HT1080 (cell line): ENCODE measurements at regions not wholly inside any gene's neighbourhood (a gene's known extent, or its start where the extent isn't known, plus 50 kb on each side); places are given as distances from the start of the nearest gene placed in this dataset.

Experiments
- DNase-seq: peaks from one replicate; pipeline ENCODE4 v3.0.0-alpha.2; 2015; ENCODE audit warnings: low read depth

- DNase-seq, result no peak
These were observed 254.7 kb downstream of the ATG4C start for GRCh38 chr1:63038586-63038985.

DNA sequence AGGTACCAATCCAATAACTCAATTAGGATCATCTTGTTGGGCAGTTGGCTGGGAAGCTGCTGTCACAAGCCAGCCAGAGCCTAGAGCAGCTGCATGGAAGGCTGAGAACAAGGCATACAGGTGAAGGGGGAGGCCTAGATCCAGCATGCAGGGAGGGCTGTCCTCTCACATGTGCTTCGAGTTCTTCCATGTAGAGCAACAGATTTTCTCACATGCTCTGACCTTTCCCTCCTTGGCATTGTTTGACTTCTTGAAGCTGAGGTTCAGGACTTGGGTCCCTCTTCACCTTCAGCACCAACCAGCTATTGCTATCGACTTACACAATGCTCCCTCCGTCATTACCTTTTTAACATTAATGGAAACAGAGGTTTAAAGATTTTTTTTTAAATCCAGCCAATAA lies 257.7 kb downstream of the ATG4C start:
- DNase-seq, result no peak

GRCh38 chr1:63042278-63042677 lies 258.3 kb downstream of the ATG4C start:
- no peak for DNase-seq

DNA sequence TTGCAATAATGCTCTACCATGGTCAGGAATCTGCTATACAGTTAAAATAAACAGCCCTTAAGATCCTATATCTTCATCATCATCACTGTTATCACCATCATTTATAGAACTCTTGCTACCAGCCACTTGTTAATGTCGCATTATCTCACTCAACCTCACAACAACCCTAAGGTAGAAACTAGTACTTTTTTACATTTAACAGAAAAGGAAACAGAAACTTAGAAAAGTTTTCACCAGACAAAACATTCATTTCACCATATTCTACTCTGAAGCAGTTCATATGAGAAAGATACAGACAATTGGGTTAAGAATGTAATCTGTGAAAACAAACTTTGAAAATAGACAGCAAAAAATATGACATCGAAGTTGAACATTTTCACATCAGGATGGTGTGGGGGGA lies 262.6 kb downstream of the ATG4C start:
- no peak for DNase-seq

- no peak for DNase-seq
These were observed 265.2 kb downstream of the ATG4C start for GRCh38 chr1:63049135-63049534.

GRCh38 chr1:63051356-63051755 lies 267.4 kb downstream of the ATG4C start:
- DNase-seq, result no peak

- DNase-seq, result no peak
These were observed 268.0 kb downstream of the ATG4C start for GRCh38 chr1:63051886-63052285.

DNA sequence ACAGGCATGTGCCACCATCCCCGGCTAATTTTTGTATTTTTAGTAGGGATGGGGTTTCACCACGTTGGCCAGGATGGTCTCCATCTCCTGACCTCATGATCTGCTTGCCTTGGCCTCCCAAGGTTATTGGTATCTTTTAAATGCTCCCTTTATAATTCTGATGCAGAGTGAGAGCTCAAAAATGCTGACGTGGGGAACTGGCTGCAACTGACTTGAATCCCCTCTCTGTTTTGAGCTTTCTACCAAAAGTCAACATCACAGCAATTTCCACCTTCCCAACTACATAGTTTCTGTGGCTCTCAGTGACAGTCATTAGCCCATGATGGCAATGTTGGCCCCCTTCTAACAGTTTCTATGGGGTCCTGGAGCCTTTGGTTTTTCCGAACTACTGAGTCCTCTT lies 268.2 kb upstream of the FOXD3 start:
- no peak for DNase-seq

DNA sequence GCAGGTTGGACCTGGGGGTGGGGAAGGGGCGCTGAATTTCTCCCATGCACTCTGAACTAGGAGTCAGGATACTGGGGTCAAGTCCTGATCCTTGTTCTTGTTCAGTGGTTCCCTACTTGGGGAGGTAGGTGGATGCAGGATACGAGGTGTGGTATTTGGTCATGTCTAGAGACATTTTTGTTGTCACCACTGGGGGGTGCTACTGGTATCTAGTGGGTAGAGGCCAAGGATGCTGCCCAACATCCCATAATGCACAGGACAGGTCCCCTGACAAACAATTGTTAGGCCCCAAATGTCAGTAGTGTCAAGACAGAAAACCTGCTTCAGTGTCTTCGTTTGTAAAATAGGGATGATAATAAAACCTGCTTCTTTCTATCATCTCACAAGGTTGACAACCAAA lies 259.0 kb upstream of the FOXD3 start:
- no peak for DNase-seq

DNA sequence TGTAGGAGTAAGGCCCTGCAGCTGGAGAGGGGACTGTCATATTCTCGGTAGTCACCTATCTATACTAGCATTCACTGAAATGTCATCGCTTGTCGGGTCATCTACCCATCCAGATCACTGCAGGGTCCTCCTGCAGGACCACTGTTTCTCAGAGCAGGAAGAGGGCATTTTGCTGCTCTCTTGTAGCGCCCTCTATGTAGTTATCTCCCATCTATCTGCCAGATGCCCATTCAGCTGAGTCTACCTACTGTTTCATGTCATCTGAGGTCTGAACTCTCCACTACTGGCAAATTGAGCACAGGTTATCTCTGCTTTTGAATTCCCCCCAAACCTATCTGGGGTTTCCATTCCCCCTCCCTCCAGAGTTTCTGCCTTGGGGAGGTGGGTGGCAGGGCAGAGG lies 258.2 kb upstream of the FOXD3 start:
- no peak for DNase-seq

GRCh38 chr1:63068626-63069025 lies 253.7 kb upstream of the FOXD3 start:
- DNase-seq, result peak; percentile 65

- no peak for DNase-seq
These were observed 253.2 kb upstream of the FOXD3 start for GRCh38 chr1:63069214-63069613.

GRCh38 chr1:63073309-63074306 lies 248.8 kb upstream of the FOXD3 start:
- no peak for DNase-seq

DNA sequence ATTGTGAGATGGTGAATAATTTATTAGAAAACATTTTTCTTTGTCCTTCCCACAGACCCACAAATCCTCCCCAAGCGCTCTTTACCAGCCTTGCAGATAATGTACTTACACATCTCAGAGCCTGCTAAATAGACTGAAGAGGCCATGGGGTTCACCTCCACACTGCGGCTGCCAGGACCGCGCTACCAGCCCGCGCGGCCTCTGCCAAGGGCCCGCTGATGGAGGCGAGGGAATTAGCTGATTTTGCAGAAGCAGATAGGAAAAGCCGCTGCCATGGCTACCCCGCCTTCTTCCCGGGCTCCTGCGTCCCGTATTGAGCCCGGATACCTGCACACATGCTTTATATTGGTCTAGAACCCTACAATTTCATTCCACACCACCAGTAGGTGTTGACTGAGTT lies 248.0 kb upstream of the FOXD3 start:
- DNase-seq, result no peak

DNA sequence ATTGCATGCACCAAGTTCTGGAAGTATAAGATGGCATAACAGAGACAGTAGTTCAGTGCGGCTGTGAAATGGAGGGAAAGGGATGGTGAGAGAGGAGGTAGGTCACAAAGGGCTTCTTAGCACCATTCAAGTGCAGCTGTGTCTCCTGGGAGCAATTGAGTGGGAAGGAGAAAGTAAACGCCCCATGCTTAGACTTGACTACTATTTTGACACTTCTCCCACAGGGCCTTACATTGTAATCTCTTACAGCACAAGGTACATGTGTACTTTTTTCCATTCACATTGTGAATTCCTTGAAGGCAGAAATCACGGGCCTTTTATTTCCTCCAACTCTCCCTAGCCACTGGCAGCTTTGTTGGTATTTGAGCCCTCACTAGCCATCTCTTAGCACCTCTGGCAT lies 239.6 kb upstream of the FOXD3 start:
- no peak for DNase-seq

DNA sequence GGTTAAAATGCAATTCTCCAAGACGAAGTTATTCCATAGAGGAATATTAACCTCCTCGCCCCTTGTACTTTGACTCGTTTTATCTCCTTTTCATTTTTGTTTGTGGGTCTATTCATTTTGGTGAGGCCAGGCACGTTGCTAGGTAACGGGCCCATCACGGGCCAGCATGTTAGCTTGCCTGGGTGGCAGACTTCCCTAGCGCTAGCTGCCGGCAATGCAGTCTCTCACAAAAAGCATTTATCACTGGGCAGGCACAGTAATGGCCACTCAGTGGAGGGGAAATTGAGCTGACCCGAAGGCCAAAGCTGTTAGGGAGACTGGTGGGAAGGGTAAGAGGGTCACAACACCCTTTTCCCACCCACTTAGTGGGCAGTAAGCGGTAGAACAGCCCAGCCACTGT lies 234.4 kb upstream of the FOXD3 start:
- DNase-seq, result no peak

DNA sequence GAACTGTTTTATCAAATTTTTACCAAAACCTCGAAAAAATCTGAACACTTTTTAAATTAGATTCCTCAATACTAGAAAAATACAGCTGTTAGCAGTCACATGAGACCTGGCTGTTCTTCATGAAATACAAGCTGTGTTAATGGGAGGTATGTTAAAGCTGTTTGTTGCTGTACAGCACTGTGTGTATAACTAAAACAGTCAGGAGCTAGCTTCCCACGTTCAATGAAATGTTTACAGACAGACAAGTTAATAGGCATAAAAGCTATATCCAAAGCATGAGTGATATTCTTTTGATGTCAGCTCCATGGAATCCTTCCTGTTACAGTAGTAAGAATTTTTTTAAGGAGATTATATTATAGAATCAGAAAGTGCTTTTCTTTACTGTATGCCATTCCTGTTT lies 223.2 kb upstream of the FOXD3 start:
- no peak for DNase-seq

- no peak for DNase-seq
These were observed 221.0 kb upstream of the FOXD3 start for GRCh38 chr1:63101336-63101735.

GRCh38 chr1:63103682-63104081 lies 218.7 kb upstream of the FOXD3 start:
- DNase-seq, result no peak

DNA sequence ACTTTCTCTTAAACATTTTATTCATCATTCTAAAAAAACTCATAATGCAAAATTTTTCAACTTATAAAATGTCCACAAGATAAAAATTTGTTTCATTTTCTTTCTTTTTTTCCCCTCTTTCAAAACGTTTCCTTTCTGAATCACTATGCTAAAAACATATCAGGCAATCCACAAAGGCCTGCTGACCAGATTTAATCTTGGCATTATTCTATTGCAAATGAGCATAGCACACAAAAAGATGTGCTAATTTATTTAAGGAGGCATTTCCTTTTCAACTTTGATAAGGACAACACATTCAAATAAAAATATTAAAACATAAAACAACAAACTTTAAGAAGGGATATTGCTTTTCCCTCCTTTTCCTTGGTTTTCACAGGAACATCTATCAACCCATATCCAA lies 215.3 kb upstream of the FOXD3 start:
- DNase-seq, result no peak

DNA sequence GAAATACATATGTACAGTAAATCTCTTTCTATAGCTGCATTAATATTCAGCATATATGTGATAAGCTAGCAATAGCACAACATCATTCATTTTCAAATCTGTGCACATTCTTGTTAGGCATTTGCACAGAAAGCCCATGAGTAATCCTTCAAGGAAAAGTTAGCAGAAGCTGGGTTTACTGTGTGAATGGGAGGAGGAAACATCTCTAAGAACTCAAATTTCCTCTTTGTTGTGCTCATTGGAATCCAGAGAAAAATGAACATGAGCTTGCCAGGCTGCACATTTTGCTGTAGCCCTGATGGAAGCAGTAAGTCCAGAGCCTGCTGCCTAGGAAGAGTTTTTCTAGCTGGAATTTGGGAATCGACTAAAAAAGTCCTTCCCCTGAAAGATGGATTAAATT lies 214.2 kb upstream of the FOXD3 start:
- DNase-seq, result peak; percentile 12

- peak; percentile 94 for DNase-seq
These were observed 210.0 kb upstream of the FOXD3 start for GRCh38 chr1:63112155-63112900.

GRCh38 chr1:63115527-63115926 lies 206.8 kb upstream of the FOXD3 start:
- DNase-seq, result no peak
